DOHH2 (cell line): ENCODE measurements at regions not wholly inside any gene's neighbourhood (a gene's known extent, or its start where the extent isn't known, plus 50 kb on each side); places are given as distances from the start of the nearest gene placed in this dataset.

Source experiments
- CTCF ChIP-seq: fragments of 200-600 bp; sonication (generic); IDR thresholded peaks from one replicate; pipeline ENCODE4 v1.5.1; 2014; ENCODE audit warnings: antibody characterized with exemption, mild to moderate bottlenecking, low read depth, low read length; ENCODE audit not compliant: poor library complexity, severe bottlenecking
- EZH2phosphoT487 ChIP-seq: fragments of 200-600 bp; sonication (generic); IDR thresholded peaks from 2 replicates; pipeline ENCODE4 v1.6.1; 2017; ENCODE audit warnings: borderline replicate concordance, mild to moderate bottlenecking, antibody characterized with exemption, low read length, moderate library complexity, mixed read lengths

- TF ChIP-seq CTCF (no peak), EZH2phosphoT487 (no peak)
Measured at GRCh38 chr20:50356525-50356885, 153.7 kb upstream of the PTPN1 start.
